ENCODE measurements at regions not wholly inside any gene's neighbourhood (a gene's known extent, or its start where the extent isn't known, plus 50 kb on each side); places are given as distances from the start of the nearest gene placed in this dataset.

DNA sequence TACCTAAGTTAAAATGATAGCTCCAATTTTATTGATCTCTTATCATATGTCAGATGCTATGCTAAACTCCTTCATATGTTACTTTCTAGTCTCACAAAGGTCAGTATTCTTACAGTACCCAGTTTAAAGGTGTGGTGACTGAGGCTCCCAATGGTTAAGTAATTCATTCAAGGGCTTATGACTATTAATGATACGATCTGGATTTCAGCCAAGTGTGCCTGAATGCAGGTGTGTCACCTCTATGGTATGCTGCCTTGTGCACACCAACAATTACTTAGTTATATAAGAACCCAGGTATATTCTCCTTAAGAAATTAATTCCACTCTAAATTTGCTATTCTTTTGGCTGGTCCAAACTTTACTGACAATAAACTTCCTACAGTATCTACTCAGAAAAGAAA is 84.6 kb upstream of the TRPC4 start:
- Mint-ChIP-seq H3K36me3 (ENCODE audit: low read depth) (no peaks in the 10 kb centered on the region), H3K9me3 (no peaks in the 10 kb centered on the region), H3K27ac (no peak overlapping the region), H3K4me1 (no peaks in the 10 kb centered on the region), H3K4me3 (no peak overlapping the region), H3K27me3 (no peaks in the 10 kb centered on the region)
- intact Hi-C loops (cut with micrococcal nuclease) = no loop called here
- DNase-seq = no peak

DNA sequence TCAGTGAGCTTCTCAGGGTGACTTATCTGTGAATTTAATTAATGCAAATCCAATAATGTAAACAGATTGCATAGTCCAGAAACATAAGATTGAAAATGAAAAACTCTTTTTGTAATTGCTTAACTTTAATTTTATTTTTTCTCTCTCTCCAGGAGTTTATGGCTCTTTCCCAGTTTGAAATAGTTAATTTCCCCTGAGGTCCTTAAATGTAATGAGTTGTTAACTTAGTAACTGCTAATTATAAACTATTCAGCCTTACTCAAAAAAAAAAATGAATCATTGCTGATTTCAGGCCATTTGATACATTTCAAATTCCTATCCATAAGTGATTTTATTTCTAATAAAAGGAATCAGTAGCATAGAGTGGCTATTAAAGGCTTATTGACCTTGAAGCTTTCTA is 84.1 kb upstream of the TRPC4 start:
- Mint-ChIP-seq H3K27me3 (no peaks in the 10 kb centered on the region), H3K4me3 (no peak overlapping the region), H3K27ac (no peak overlapping the region), H3K4me1 (no peaks in the 10 kb centered on the region), H3K36me3 (ENCODE audit: low read depth) (no peaks in the 10 kb centered on the region), H3K9me3 (no peaks in the 10 kb centered on the region)
- intact Hi-C loops (cut with micrococcal nuclease) = no loop called here
- no peak for DNase-seq

- intact Hi-C loops (cut with micrococcal nuclease) = no loop called here
- Mint-ChIP-seq H3K27ac (no peak overlapping the region), H3K4me3 (no peak overlapping the region), H3K27me3 (no peaks in the 10 kb centered on the region), H3K36me3 (ENCODE audit: low read depth) (no peaks in the 10 kb centered on the region), H3K9me3 (no peaks in the 10 kb centered on the region), H3K4me1 (no peaks in the 10 kb centered on the region)
- no peak for DNase-seq
Observed at GRCh38 chr13:37950016-37950415, 80.4 kb upstream of the TRPC4 start.

DNA sequence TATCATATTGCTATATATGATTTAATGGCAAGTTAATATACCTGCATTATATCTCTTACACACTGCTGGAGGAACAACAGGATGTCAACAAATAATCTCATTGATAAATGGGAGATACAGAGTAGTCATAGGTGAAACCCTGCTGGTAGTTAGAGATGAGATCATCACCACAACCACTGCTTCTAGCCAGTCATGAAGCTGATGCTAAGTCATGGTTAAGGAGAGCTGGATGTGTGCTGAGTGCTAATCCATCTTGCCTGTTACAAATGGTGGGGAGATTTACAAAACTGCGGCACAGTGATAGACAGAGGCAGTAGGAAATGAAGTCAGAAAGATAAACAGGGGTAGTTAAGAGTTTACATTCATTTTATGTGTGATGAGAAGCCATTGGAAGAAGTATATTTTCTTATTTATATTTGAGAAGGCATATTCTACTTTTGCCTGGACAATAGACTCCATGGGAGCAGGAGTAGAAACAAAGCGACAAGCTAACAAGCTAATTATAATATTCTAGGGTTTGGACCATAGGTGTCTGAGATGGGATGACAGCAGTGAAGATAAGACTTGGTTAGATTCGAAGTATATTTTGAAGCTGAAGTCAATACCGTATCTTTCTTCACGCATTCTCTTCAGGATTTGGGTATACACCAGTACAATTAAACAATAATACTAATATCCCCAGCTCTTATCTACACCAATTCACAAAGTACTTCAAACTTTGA is 78.0 kb upstream of the TRPC4 start:
- H3K4me3 Mint-ChIP-seq = no peak overlapping the region

DNA sequence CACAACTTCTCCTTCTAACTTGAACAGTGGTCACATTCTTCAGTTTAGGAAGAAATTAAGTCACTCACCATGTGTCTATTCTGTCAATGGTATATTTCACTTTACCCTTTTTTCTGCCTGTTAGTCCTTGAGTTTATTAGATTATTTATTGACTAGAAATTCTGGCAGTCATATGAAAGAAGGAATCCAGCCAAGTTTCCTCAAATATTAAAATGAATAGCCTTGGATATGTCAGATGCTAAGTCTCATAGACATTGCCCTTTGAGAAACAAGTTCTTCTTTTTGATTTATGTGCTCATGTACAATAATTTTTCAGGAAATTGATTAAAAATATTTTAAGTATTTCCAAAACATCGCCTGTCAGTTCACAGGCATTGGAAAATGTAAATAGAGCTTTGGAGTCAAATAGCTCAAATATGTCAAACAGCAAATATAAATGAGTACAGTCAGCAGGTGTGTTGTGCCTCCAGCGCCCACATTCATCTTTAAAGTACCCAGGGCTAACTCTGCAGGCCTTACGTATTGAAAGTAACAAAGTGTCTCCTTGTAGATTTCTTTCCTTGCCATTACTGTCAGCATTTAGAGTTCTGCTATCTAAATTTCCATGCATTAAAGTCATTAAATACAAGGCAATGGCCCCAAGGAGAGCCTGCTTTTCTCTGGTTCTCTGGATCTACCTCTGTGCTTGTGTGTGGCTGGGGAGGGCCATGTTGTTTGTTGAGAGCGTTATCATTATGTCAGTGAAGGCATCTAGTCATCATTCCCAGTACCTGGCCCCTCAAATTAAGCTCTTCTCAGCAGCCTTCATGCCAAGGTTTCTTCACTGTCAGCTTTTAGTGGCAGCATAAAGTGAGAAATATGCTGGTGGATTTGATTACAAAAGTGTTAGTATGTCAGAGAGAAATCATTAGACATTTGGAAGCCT is 76.3 kb upstream of the TRPC4 start:
- H3K36me3 Mint-ChIP-seq (ENCODE audit: low read depth) = no peaks in the 10 kb centered on the region
- intact Hi-C loops (cut with micrococcal nuclease) = no loop called here
- no peak overlapping the region for H3K27ac Mint-ChIP-seq

More for the DNA sequence above, 78.0 kb upstream of the TRPC4 start:
- Mint-ChIP-seq H3K9me3 (no peaks in the 10 kb centered on the region), H3K27me3 (no peaks in the 10 kb centered on the region), H3K4me1 (no peaks in the 10 kb centered on the region), H3K36me3 (ENCODE audit: low read depth) (no peaks in the 10 kb centered on the region), H3K27ac (no peak overlapping the region)
- DNase-seq = no peak
- intact Hi-C loops (cut with micrococcal nuclease) = no loop called here

GRCh38 chr13:37944869-37945442 is 75.4 kb upstream of the TRPC4 start:
- no peaks in the 10 kb centered on the region for H3K9me3 Mint-ChIP-seq
- H3K4me3 Mint-ChIP-seq = no peak overlapping the region
- intact Hi-C loops (cut with micrococcal nuclease) = no loop called here
- H3K4me1 Mint-ChIP-seq = no peaks in the 10 kb centered on the region
- no peak for DNase-seq
- H3K27ac Mint-ChIP-seq = no peak overlapping the region
- no peaks in the 10 kb centered on the region for H3K27me3 Mint-ChIP-seq
- H3K36me3 Mint-ChIP-seq (ENCODE audit: low read depth) = no peaks in the 10 kb centered on the region

More for the DNA sequence above, 76.3 kb upstream of the TRPC4 start:
- no peak for DNase-seq
- H3K4me1 Mint-ChIP-seq = no peaks in the 10 kb centered on the region
- H3K27me3 Mint-ChIP-seq = no peaks in the 10 kb centered on the region
- H3K4me3 Mint-ChIP-seq = no peak overlapping the region
- no peaks in the 10 kb centered on the region for H3K9me3 Mint-ChIP-seq

DNA sequence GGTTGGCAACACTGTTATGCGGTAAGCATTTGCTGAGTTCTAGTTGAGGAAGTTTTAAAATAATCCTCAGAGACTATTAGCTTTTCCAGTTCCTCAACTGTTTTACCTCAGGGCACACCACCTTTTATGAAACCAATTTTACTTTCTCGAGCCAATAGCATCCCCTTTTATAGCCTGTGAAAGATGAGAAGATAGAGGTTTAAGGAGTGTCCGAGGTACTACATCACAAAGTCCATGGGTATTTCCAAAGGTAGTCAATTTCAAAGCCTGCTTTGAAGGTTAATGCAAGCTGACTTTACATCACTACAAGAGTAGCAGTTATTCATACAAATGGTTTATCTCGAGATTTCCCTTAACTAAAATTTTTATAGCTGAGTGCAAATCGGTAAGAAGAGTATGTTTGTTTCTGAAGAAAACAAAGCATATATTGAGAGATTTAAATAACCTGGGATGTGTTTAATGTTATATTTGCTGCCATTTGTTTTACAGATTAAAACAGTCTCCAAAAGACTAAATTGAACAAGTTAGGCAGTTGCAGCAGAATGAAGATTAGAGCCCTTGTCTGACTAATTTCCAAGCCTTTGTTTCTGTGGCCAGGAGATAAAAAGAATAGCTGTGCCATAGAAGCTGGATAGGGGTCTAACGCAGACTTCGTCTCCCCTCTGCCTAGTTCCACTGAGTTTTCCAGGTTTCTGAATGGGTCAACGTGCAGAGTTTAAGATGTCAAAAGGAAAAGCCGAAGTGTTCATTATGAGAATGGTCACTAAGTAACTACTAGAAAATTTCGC is 74.7 kb upstream of the TRPC4 start:
- H3K9me3 Mint-ChIP-seq = no peaks in the 10 kb centered on the region
- no peaks in the 10 kb centered on the region for H3K4me1 Mint-ChIP-seq
- no peaks in the 10 kb centered on the region for H3K27me3 Mint-ChIP-seq
- intact Hi-C loops (cut with micrococcal nuclease) = no loop called here
- no peaks in the 10 kb centered on the region for H3K36me3 Mint-ChIP-seq (ENCODE audit: low read depth)
- no peak for DNase-seq
- no peak overlapping the region for H3K27ac Mint-ChIP-seq
- no peak overlapping the region for H3K4me3 Mint-ChIP-seq

DNA sequence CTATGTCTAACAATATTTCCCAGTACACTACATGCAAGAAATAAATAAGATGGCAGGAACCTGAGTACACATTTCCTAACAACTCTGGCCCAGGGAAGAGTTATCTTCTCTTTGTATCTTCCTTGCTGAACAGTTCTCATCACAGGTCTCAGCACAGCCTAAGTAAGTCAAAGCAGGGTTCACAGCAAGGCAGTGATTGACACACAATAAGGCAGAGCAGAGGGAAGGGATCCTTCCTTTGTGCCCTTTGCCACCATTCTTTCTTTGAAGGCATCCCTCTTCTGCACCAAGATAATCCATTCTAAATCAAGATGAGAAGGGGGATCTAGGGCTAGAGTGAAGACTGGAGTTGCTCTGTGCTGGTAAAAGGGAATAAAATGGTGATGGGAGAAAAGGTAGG is 73.4 kb upstream of the TRPC4 start:
- Mint-ChIP-seq H3K4me1 (no peaks in the 10 kb centered on the region), H3K36me3 (ENCODE audit: low read depth) (no peaks in the 10 kb centered on the region), H3K27me3 (no peaks in the 10 kb centered on the region), H3K9me3 (no peaks in the 10 kb centered on the region), H3K4me3 (no peak overlapping the region), H3K27ac (no peak overlapping the region)
- no peak for DNase-seq
- intact Hi-C loops (cut with micrococcal nuclease) = no loop called here

- H3K4me3 Mint-ChIP-seq = no peak overlapping the region
- no peaks in the 10 kb centered on the region for H3K27me3 Mint-ChIP-seq
- H3K36me3 Mint-ChIP-seq (ENCODE audit: low read depth) = no peaks in the 10 kb centered on the region
- H3K4me1 Mint-ChIP-seq = no peaks in the 10 kb centered on the region
- H3K9me3 Mint-ChIP-seq = no peaks in the 10 kb centered on the region
- DNase-seq = no peak
- no peak overlapping the region for H3K27ac Mint-ChIP-seq
- intact Hi-C loops (cut with micrococcal nuclease) = no loop called here
Observed at GRCh38 chr13:37934339-37935191, 65.0 kb upstream of the TRPC4 start.

- H3K27ac Mint-ChIP-seq = no peak overlapping the region
- H3K27me3 Mint-ChIP-seq = no peaks in the 10 kb centered on the region
- intact Hi-C loops (cut with micrococcal nuclease) = no loop called here
- H3K9me3 Mint-ChIP-seq = no peaks in the 10 kb centered on the region
- no peak overlapping the region for H3K4me3 Mint-ChIP-seq
- H3K4me1 Mint-ChIP-seq = no peaks in the 10 kb centered on the region
- no peaks in the 10 kb centered on the region for H3K36me3 Mint-ChIP-seq (ENCODE audit: low read depth)
- no peak for DNase-seq
Observed at GRCh38 chr13:37929308-37929707, 59.7 kb upstream of the TRPC4 start.

- no peak overlapping the region for H3K4me3 Mint-ChIP-seq
- intact Hi-C loops (cut with micrococcal nuclease) = no loop called here
- no peaks in the 10 kb centered on the region for H3K9me3 Mint-ChIP-seq
- H3K27ac Mint-ChIP-seq = no peak overlapping the region
- no peaks in the 10 kb centered on the region for H3K4me1 Mint-ChIP-seq
- H3K36me3 Mint-ChIP-seq (ENCODE audit: low read depth) = no peaks in the 10 kb centered on the region
- no peaks in the 10 kb centered on the region for H3K27me3 Mint-ChIP-seq
- DNase-seq = no peak
Observed at GRCh38 chr13:37927561-37927960, 58.0 kb upstream of the TRPC4 start.

- H3K9me3 Mint-ChIP-seq = no peaks in the 10 kb centered on the region
- H3K27me3 Mint-ChIP-seq = no peaks in the 10 kb centered on the region
- H3K4me1 Mint-ChIP-seq = no peaks in the 10 kb centered on the region
- no peak overlapping the region for H3K27ac Mint-ChIP-seq
- intact Hi-C loops (cut with micrococcal nuclease) = no loop called here
- no peak overlapping the region for H3K4me3 Mint-ChIP-seq
- no peaks in the 10 kb centered on the region for H3K36me3 Mint-ChIP-seq (ENCODE audit: low read depth)
- DNase-seq = no peak
Observed at GRCh38 chr13:37925878-37926473, 56.4 kb upstream of the TRPC4 start.

DNA sequence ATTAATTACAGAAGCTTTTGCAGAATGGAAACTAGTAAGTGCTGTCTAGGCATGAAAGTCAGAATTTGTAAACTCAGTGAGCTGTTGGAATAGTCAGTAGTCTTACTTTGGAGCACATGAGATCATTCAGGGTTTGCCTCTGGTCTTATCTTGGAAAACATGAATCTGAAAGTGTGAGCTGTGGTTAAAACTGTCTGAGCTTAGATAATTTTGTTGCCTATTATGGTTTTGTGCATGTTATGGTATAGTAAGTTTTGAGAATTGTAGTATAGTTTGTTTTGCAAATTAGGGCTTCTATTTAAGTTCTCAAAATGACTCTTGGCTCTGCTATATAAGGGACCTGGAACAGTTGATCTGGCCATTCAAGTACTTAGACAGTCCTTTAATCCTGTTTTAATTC is 53.7 kb upstream of the TRPC4 start:
- intact Hi-C loops (cut with micrococcal nuclease) = no loop called here
- H3K4me3 Mint-ChIP-seq = no peak overlapping the region
- H3K4me1 Mint-ChIP-seq = no peaks in the 10 kb centered on the region
- no peak for DNase-seq
- no peaks in the 10 kb centered on the region for H3K9me3 Mint-ChIP-seq
- no peak overlapping the region for H3K27ac Mint-ChIP-seq
- no peaks in the 10 kb centered on the region for H3K27me3 Mint-ChIP-seq
- H3K36me3 Mint-ChIP-seq (ENCODE audit: low read depth) = no peaks in the 10 kb centered on the region
